NT2/D1 (cell line): ENCODE measurements at regions not wholly inside any gene's neighbourhood (a gene's known extent, or its start where the extent isn't known, plus 50 kb on each side); places are given as distances from the start of the nearest gene placed in this dataset.

Experiments
- SUZ12 ChIP-seq: IDR thresholded peaks from 2 replicates; pipeline ENCODE4 v1.6.1; 2011; ENCODE audit not compliant: insufficient read length, insufficient read depth; ENCODE audit errors: extremely low read depth
- YY1 ChIP-seq: IDR thresholded peaks from 2 replicates; pipeline ENCODE4 v1.6.1; 2011; ENCODE audit not compliant: insufficient read length, insufficient read depth

DNA sequence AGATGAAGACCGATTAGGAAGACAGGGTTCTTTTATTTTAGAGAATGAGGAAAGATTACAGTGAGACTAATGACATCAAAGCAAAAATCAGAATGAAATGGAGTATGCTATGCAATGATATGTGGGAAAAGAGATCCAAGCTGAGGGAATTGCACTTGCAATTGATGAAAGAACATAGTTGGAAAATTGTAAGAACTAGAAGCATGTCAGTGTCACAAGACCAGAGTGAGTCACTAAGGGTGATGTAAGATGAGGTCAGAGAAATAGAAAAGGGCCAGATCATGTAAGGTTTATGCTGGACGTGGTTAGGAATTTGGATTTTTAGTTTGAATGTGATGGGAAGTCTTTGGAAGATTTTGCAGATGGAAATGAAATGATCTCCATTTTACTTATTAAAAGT lies 1937.3 kb downstream of the OLFM4 start:
- no peak for TF ChIP-seq SUZ12
- TF ChIP-seq YY1: no peak
